CD4-positive, alpha-beta T cell (primary cell): ENCODE measurements at regions not wholly inside any gene's neighbourhood (a gene's known extent, or its start where the extent isn't known, plus 50 kb on each side); places are given as distances from the start of the nearest gene placed in this dataset.

Experiments used
- ATAC-seq: fragments of 200-7000 bp; cut with Tn5 transposase; one replicate; pipeline ENCODE4 v1.10.0; 2022; ENCODE audit warnings: mild to moderate bottlenecking; ENCODE audit not compliant: poor library complexity
- CTCF ChIA-PET: fragments of 350-600 bp; sonication (Branson Sonifier 250); formaldehyde crosslinking; loops from one replicate; lab custom pipeline; 2021; ENCODE audit warnings: antibody characterized with exemption, inconsistent platforms; lab: Charles Lee
- POLR2A ChIA-PET: fragments of 350-600 bp; sonication (Branson Sonifier 250); formaldehyde crosslinking; loops from one replicate; lab custom pipeline; 2021; ENCODE audit warnings: antibody characterized with exemption, inconsistent platforms; lab: Charles Lee
- DNase-seq, 14 experiments: peaks; one replicate each; pipeline ENCODE4 v3.0.0-alpha.2; 2013 to 2020; ENCODE audit warnings: mixed read lengths in 2 of 14
- H3K27ac ChIP-seq, 2 donors: one replicate each; pipeline versions ENCODE4 v1.5.1 to v1.7.0; 2013; ENCODE audit warnings: low read length in 2 of 2, low read depth in 1 of 2, mild to moderate bottlenecking in 1 of 2
- H3K27me3 ChIP-seq, 2 experiments: 1 replicate in 1 of 2; 2 replicates in 1 of 2; pipeline versions ENCODE4 v1.6.1 to v1.7.0; 2013; ENCODE audit warnings: low read length in 2 of 2, control low read depth in 1 of 2, mild to moderate bottlenecking in 1 of 2, moderate library complexity in 1 of 2; ENCODE audit not compliant: insufficient read depth in 2 of 2, control insufficient read depth in 1 of 2
- H3K36me3 ChIP-seq: one replicate; pipeline ENCODE4 v1.6.1; 2013; ENCODE audit warnings: low read length, control low read depth; ENCODE audit not compliant: insufficient read depth
- H3K4me1 ChIP-seq: one replicate; pipeline ENCODE4 v1.6.1; 2013; ENCODE audit warnings: low read length, control low read depth; ENCODE audit not compliant: insufficient read depth
- H3K4me3 ChIP-seq: one replicate; pipeline ENCODE4 v1.5.1; 2013; ENCODE audit warnings: mild to moderate bottlenecking, low read length, moderate library complexity
- H3K9me3 ChIP-seq, 2 experiments: 1 replicate in 1 of 2; 2 replicates in 1 of 2; pipeline versions ENCODE4 v1.6.1 to v1.7.0; 2013; ENCODE audit warnings: low read length in 2 of 2, mild to moderate bottlenecking in 2 of 2, control low read depth in 1 of 2, moderate library complexity in 1 of 2; ENCODE audit not compliant: control insufficient read depth in 1 of 2, insufficient read depth in 1 of 2
- H3K27ac Mint-ChIP-seq: one replicate; pipeline ENCODE4 v1.8.0; 2020; ENCODE audit warnings: mixed read lengths
- H3K27me3 Mint-ChIP-seq: one replicate; pipeline ENCODE4 v1.8.0; 2021; ENCODE audit warnings: mixed read lengths
- H3K36me3 Mint-ChIP-seq: one replicate; pipeline ENCODE4 v1.8.0; 2021; ENCODE audit warnings: low read depth, mixed read lengths
- H3K4me1 Mint-ChIP-seq: one replicate; pipeline ENCODE4 v1.8.0; 2021; ENCODE audit warnings: low read depth, mixed read lengths
- H3K4me3 Mint-ChIP-seq: one replicate; pipeline ENCODE4 v1.8.0; 2020; ENCODE audit warnings: mild to moderate bottlenecking, mixed read lengths
- H3K9me3 Mint-ChIP-seq: one replicate; pipeline ENCODE4 v1.8.0; 2020; ENCODE audit warnings: mixed read lengths
- intact Hi-C, 2 experiments: fragments of 100-400 bp; cut with DNase I in 1 of 2; cut with micrococcal nuclease in 1 of 2; formaldehyde crosslinking; loops; one replicate each; pipeline versions ENCODE4 v1.15.1 to v1.9.0; 2023 to 2025; cut with DNase I, micrococcal nuclease
- TF ChIP-seq, protein P1 (sequence below): fragments of 200-600 bp; IDR thresholded peaks from one replicate; pipeline ENCODE4 v1.8.0; 2022; ENCODE audit warnings: antibody characterized with exemption, mild to moderate bottlenecking

DNA sequence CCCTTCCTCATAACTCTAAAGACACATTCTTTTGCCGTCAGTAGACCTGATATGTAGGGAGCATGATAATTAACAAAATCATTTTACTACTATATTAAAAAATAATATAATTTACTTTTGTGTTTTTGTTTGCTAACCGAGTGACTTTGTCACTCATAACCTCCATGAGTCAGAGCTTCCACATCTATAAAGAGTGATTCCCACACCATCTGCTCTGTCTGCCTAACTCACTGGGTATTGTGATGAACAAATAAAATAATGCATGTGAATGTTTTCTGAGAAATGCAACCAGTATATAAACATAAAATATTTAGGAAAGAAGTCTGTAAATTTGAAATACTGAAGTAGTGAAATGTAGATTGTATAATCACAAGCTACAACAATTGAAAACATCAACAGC lies 123.4 kb upstream of the DSEL start:
- Histone ChIP-seq H3K4me3 (no peak overlapping the region), H3K27ac (no peak overlapping the region), H3K9me3 (peaks cover 0 to 5% of the 10 kb centered on the region in 2 experiments), H3K4me1 (no peaks in the 10 kb centered on the region), H3K36me3 (no peaks in the 10 kb centered on the region), H3K27me3 (no peaks in the 10 kb centered on the region)
- Mint-ChIP-seq H3K27me3 (no peaks in the 10 kb centered on the region), H3K9me3 (peaks cover 3% of the 10 kb centered on the region), H3K4me1 (no peaks in the 10 kb centered on the region), H3K27ac (no peak overlapping the region), H3K36me3 (no peaks in the 10 kb centered on the region), H3K4me3 (no peak overlapping the region)
- intact Hi-C loops = no loop called here
- CTCF ChIA-PET = no interaction called here
- ATAC-seq (no peak), DNase-seq (no peak)
- POLR2A ChIA-PET = no interaction called here
- TF ChIP-seq, protein P1, sequence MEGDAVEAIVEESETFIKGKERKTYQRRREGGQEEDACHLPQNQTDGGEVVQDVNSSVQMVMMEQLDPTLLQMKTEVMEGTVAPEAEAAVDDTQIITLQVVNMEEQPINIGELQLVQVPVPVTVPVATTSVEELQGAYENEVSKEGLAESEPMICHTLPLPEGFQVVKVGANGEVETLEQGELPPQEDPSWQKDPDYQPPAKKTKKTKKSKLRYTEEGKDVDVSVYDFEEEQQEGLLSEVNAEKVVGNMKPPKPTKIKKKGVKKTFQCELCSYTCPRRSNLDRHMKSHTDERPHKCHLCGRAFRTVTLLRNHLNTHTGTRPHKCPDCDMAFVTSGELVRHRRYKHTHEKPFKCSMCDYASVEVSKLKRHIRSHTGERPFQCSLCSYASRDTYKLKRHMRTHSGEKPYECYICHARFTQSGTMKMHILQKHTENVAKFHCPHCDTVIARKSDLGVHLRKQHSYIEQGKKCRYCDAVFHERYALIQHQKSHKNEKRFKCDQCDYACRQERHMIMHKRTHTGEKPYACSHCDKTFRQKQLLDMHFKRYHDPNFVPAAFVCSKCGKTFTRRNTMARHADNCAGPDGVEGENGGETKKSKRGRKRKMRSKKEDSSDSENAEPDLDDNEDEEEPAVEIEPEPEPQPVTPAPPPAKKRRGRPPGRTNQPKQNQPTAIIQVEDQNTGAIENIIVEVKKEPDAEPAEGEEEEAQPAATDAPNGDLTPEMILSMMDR = no peak

DNA sequence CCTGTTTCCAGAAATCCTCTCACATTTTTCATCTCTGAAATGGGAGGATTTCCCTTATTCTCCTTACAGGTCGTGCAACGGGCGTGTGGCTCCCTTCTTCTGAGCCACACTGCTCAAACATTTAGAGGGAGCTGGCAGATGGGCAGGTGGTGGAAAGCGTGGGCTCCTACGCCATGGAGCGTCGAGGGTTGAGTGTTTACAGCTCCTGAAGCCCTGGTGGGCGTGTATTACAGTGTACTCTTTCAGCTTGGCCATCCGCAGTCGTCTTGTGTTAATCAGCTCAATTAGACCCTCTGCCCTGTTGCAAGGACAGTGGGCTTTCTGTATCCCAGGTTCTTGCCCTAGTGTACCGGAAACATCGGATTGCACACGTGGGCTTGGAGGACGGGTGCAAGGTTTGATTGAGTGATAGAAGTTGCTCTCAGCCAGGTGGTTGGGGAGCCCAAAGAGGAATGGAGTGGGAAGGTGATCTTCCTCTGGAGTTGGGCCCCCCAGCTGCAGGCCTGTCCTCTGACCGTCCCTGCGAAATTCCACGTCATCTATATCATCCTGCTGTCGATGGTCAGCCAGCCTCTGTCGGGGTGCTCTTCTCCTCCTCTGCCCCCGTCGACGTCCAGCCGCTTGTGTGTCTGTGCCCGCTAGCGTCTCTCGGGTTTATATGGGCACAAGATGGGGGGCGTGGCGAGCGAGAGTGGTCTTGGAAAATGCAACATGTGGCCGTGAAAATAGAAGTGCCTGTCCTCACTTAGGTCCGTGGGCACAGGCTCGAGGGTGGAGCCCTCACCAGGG lies 120.3 kb upstream of the DSEL start:
- intact Hi-C loops = no loop called here
- H3K4me1 ChIP-seq = no peaks in the 10 kb centered on the region
- H3K9me3 ChIP-seq = peaks cover 0 to 5% of the 10 kb centered on the region in 2 experiments
- TF ChIP-seq, protein P1 = no peak
- no peak overlapping the region for H3K4me3 ChIP-seq
- Mint-ChIP-seq H3K27ac (no peak overlapping the region), H3K4me3 (no peak overlapping the region), H3K4me1 (no peaks in the 10 kb centered on the region), H3K9me3 (peaks cover 3% of the 10 kb centered on the region), H3K27me3 (no peaks in the 10 kb centered on the region), H3K36me3 (no peaks in the 10 kb centered on the region)
- no peak for ATAC-seq
- no peaks in the 10 kb centered on the region for H3K27me3 ChIP-seq
- peak in 1 of 14 experiments; percentile 3 for DNase-seq
- ChIA-PET CTCF (no interaction called here), POLR2A (no interaction called here)
- H3K27ac ChIP-seq = no peak overlapping the region
- no peaks in the 10 kb centered on the region for H3K36me3 ChIP-seq

DNA sequence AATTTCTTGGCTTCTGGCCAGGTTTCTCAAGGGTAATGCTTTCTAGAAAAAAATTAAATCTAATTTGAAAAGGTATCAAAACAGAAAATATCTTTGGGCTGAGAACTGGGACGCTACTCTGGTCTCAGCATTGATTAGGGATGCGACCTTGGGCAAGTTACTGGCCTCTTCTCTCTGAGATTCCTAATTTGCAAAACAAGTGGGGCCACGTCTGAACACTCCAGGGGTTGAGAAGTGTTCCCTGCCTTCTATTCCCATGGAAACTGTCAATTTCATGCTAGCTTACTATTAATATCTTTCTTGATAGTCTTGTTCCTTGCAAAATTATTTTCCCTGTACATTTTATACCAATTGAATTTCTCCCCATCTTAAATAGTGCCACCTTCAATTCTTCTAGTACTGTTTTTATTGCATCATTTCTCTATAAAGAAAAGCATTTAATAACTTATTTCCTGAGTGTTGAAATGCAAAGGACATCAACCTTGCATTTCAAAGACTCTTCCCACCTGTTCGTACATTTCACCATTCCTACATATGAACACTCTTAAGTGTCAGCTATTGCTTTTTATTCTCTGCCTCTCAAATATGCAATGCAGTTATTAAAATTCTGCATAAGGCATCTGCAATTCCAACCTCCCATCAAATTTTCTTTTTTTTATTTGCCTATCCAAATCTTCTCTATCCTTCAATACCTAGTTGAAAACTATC lies 118.3 kb upstream of the DSEL start:
- no peak overlapping the region for H3K27ac Mint-ChIP-seq
- H3K4me3 ChIP-seq = no peak overlapping the region
- no peaks in the 10 kb centered on the region for H3K4me1 Mint-ChIP-seq
- peaks cover 0 to 5% of the 10 kb centered on the region in 2 experiments for H3K9me3 ChIP-seq
- ChIA-PET CTCF (no interaction called here), POLR2A (no interaction called here)
- intact Hi-C loops = no loop called here
- H3K4me1 ChIP-seq = no peaks in the 10 kb centered on the region
- no peaks in the 10 kb centered on the region for H3K36me3 ChIP-seq
- no peaks in the 10 kb centered on the region for H3K27me3 Mint-ChIP-seq
- H3K27ac ChIP-seq = no peak overlapping the region
- ATAC-seq (no peak), DNase-seq (no peak)
- H3K36me3 Mint-ChIP-seq = no peaks in the 10 kb centered on the region
- H3K4me3 Mint-ChIP-seq = no peak overlapping the region
- TF ChIP-seq, protein P1 = no peak
- peaks cover 3% of the 10 kb centered on the region for H3K9me3 Mint-ChIP-seq
- no peaks in the 10 kb centered on the region for H3K27me3 ChIP-seq
